ENCODE measurements at regions not wholly inside any gene's neighbourhood (a gene's known extent, or its start where the extent isn't known, plus 50 kb on each side); places are given as distances from the start of the nearest gene placed in this dataset.

GRCh38 chr3:128548426-128549282 lies 55.7 kb upstream of the GATA2 start:
- TF ChIP-seq CTCF (IDR thresholded peaks at IDR 0.05), result no peak
- TF ChIP-seq EZH2 (IDR thresholded peaks at IDR 0.05; ENCODE audit: borderline replicate concordance, insufficient read depth, low read depth, low read length, poor library complexity, severe bottlenecking), result no peak
